Peyer's patch (tissue), 4 donors: ENCODE measurements at regions not wholly inside any gene's neighbourhood (a gene's known extent, or its start where the extent isn't known, plus 50 kb on each side); places are given as distances from the start of the nearest gene placed in this dataset.

ENCODE experiments used
- DNase-seq, 3 donors: peaks; one replicate each; pipeline ENCODE4 v3.0.0-alpha.2; 2017 to 2019
- H3K27ac ChIP-seq, 4 donors: fragments of 200-600 bp; sonication (generic); one replicate each; pipeline ENCODE4 v1.5.1; 2016 to 2019
- H3K27me3 ChIP-seq, 2 donors: fragments of 200-600 bp; sonication (generic); one replicate each; pipeline ENCODE4 v1.5.1; 2019
- H3K36me3 ChIP-seq, 3 donors: fragments of 200-600 bp; sonication (generic); one replicate each; pipeline ENCODE4 v1.5.1; 2016 to 2019
- H3K4me1 ChIP-seq, 4 donors: fragments of 200-600 bp; sonication (generic); one replicate each; pipeline ENCODE4 v1.5.1; 2016 to 2019
- H3K4me3 ChIP-seq, 4 donors: fragments of 200-600 bp; sonication (generic); 1 replicate in 3 of 4; 2 replicates in 1 of 4; pipeline ENCODE4 v1.5.1; 2016 to 2019; ENCODE audit warnings: mild to moderate bottlenecking in 1 of 4
- H3K9me3 ChIP-seq, 4 donors: fragments of 200-600 bp; sonication (generic); one replicate each; pipeline ENCODE4 v1.5.1; 2016 to 2019; ENCODE audit warnings: mild to moderate bottlenecking in 1 of 4
- POLR2A ChIP-seq, 2 donors: fragments of 450-650 bp; IDR thresholded peaks; one replicate each; pipeline ENCODE4 v1.5.1; 2017; ENCODE audit warnings: antibody characterized with exemption in 2 of 2, mild to moderate bottlenecking in 2 of 2, moderate library complexity in 2 of 2
- TF ChIP-seq, protein P1 (sequence below), 6 experiments: fragments of 450-650 bp in 4 of 6; fragments of 200-600 bp in 2 of 6; sonication (generic) in 1 of 6; IDR thresholded peaks; one replicate each; pipeline ENCODE4 v1.5.1; 2017 to 2019; ENCODE audit warnings: antibody characterized with exemption in 6 of 6, mild to moderate bottlenecking in 3 of 6, moderate library complexity in 1 of 6

DNA sequence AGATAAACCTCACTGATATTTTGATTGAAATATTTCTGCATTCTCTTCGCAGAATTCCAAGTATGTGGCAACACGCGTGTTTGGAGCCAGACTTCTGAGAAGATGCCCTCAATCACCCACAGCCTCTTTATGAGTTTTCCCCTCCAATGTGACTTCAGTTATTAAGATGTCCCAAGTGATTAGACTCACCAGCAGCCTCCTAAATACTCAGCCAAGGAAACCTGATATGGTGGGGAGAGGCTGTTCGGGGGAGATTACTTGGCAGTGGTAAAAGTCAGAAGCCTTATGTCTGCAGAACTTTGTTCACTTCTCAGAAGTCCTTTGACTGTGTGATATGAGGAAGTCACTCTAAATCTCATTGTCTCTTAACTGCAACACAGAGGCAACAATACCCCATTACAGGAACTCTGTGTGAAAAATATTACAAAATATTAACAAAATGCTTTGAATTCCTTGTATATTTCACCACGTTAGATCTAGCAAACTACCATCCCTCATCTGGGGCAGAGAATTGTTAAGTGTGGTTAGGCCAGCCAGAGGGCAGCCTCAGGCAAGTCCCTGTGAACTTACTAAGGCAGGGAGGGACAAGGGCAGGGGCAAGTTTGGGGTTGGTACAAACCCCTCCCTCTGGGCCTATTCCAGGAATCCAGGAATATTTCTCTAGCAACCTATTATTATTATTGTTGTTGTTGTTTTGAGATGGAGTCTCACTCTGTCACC is 151.4 kb upstream of the USP9X start:
- H3K4me3 ChIP-seq, result peak overlapping the region in 1 of 4 donors; percentile 5
- no peaks in the 10 kb centered on the region for H3K9me3 ChIP-seq
- peak overlapping the region; percentile 36 to 71 (median 54) for H3K27ac ChIP-seq
- TF ChIP-seq, protein P1, sequence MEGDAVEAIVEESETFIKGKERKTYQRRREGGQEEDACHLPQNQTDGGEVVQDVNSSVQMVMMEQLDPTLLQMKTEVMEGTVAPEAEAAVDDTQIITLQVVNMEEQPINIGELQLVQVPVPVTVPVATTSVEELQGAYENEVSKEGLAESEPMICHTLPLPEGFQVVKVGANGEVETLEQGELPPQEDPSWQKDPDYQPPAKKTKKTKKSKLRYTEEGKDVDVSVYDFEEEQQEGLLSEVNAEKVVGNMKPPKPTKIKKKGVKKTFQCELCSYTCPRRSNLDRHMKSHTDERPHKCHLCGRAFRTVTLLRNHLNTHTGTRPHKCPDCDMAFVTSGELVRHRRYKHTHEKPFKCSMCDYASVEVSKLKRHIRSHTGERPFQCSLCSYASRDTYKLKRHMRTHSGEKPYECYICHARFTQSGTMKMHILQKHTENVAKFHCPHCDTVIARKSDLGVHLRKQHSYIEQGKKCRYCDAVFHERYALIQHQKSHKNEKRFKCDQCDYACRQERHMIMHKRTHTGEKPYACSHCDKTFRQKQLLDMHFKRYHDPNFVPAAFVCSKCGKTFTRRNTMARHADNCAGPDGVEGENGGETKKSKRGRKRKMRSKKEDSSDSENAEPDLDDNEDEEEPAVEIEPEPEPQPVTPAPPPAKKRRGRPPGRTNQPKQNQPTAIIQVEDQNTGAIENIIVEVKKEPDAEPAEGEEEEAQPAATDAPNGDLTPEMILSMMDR (IDR thresholded peaks at IDR 0.05), result peak in 2 of 6 experiments; percentile 5 to 17
- no peak for TF ChIP-seq POLR2A (IDR thresholded peaks at IDR 0.05)
- no peak for DNase-seq
- no peaks in the 10 kb centered on the region for H3K27me3 ChIP-seq
- H3K36me3 ChIP-seq, result no peaks in the 10 kb centered on the region
- no peaks in the 10 kb centered on the region for H3K4me1 ChIP-seq

DNA sequence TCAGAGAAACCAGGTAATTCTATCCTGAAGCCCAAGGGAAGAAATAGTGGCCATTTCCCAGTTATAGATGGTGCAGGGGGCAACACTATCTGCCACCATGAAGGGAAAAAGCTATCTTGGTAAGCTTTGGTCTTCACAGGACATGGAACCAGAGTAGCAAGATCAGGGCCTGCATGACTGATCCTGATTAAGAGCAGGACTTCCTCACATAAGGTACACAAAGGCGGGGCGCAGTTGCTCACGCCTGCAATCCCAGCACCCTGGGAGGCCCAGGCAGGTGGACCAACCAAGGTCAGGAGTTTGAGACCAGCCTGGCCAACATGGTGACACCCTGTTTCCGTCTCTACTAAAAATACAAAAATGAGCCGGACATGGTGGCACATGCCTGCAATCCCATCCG is 148.4 kb upstream of the USP9X start:
- Histone ChIP-seq H3K27me3 (no peaks in the 10 kb centered on the region), H3K9me3 (no peaks in the 10 kb centered on the region), H3K4me1 (no peaks in the 10 kb centered on the region), H3K36me3 (no peaks in the 10 kb centered on the region), H3K4me3 (no peak overlapping the region), H3K27ac (no peak overlapping the region)
- no peak for TF ChIP-seq POLR2A (IDR thresholded peaks at IDR 0.05)
- TF ChIP-seq, protein P1 (IDR thresholded peaks at IDR 0.05), result no peak
- no peak for DNase-seq

DNA sequence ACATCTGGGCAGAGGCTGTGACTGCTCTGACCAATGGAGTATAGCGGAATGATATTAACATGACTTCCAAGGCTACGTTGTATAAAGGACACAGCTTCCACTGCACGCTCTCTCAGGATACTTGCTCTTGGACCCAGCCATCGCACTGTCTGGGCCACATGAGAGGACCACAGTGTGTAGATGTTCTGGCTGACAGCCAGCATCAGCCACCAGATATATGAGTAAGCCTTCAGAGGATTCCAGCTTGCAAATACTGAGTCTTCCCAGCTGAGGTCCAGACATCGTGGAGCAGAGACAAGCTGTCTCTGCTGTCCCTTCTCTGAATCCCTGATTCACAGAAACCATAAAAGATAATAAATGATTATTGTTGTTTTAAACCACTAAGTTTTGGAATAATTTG is 146.8 kb upstream of the USP9X start:
- DNase-seq, result no peak
- H3K4me3 ChIP-seq, result no peak overlapping the region
- no peaks in the 10 kb centered on the region for H3K27me3 ChIP-seq
- H3K27ac ChIP-seq, result no peak overlapping the region
- no peaks in the 10 kb centered on the region for H3K36me3 ChIP-seq
- no peaks in the 10 kb centered on the region for H3K9me3 ChIP-seq
- no peak for TF ChIP-seq POLR2A (IDR thresholded peaks at IDR 0.05)
- TF ChIP-seq, protein P1 (IDR thresholded peaks at IDR 0.05), result no peak
- no peaks in the 10 kb centered on the region for H3K4me1 ChIP-seq

DNA sequence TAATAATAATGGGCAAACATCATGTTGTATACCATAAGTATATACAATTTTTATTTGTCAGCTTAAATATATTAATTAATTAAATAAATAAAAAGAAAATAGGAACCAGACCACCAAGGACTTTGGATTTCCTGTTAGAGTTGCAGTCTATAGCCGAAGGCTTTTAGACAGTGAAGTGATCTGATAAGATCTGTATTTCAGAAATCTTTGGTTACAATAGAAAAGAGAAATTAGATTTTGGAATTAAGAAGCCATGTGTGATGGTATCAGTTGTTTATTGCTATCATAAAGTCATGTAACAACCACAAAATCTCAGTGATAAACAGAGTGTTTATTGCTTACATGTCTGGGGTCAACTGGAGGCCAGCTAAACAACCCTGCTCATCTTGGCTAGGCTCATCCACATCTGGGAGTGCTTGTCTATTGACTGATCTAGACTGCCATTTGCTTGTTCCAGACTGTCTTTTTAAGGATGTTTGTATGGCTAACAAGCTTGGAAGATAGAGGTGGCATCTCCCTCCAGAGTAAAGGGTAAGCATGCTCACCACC is 142.1 kb upstream of the USP9X start:
- Histone ChIP-seq H3K27me3 (no peaks in the 10 kb centered on the region), H3K36me3 (no peaks in the 10 kb centered on the region), H3K4me3 (no peak overlapping the region), H3K4me1 (no peaks in the 10 kb centered on the region), H3K27ac (no peak overlapping the region), H3K9me3 (no peaks in the 10 kb centered on the region)
- no peak for DNase-seq
- TF ChIP-seq, protein P1 (IDR thresholded peaks at IDR 0.05), result no peak
- TF ChIP-seq POLR2A (IDR thresholded peaks at IDR 0.05), result no peak

DNA sequence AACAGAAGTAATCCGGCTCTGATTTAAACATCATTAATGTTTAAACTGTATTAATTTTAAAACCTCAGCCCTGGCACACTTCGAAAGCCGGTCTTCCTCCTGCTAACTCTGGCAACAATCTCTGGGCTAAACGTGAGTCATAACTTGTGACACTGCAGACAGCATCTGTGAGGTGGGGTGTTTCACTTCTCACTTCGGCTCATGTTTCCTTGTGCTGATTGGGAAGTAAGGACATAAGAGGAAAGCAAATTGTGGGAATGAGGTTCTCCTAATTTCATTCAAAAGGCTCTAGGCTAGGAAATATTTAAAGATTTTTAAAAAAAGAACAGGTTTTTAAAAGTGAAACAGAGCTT is 139.9 kb upstream of the USP9X start:
- peak in 1 of 3 donors; percentile 67 for DNase-seq
- H3K9me3 ChIP-seq, result no peaks in the 10 kb centered on the region
- no peaks in the 10 kb centered on the region for H3K36me3 ChIP-seq

More for the DNA sequence above, 139.9 kb upstream of the USP9X start:
- H3K27me3 ChIP-seq, result no peaks in the 10 kb centered on the region
- TF ChIP-seq POLR2A (IDR thresholded peaks at IDR 0.05), result no peak
- TF ChIP-seq, protein P1 (IDR thresholded peaks at IDR 0.05), result no peak
- no peak overlapping the region for H3K4me3 ChIP-seq
- peak overlapping the region in 2 of 4 donors; percentile 22 to 56 for H3K27ac ChIP-seq
- H3K4me1 ChIP-seq, result no peaks in the 10 kb centered on the region
